ENCODE measurements at regions not wholly inside any gene's neighbourhood (a gene's known extent, or its start where the extent isn't known, plus 50 kb on each side); places are given as distances from the start of the nearest gene placed in this dataset.
"Not testable (repeated sequence)": the region's sequence is repeated elsewhere in the genome, so short reads cannot be mapped to it uniquely, and the experiment has no call there.

DNA sequence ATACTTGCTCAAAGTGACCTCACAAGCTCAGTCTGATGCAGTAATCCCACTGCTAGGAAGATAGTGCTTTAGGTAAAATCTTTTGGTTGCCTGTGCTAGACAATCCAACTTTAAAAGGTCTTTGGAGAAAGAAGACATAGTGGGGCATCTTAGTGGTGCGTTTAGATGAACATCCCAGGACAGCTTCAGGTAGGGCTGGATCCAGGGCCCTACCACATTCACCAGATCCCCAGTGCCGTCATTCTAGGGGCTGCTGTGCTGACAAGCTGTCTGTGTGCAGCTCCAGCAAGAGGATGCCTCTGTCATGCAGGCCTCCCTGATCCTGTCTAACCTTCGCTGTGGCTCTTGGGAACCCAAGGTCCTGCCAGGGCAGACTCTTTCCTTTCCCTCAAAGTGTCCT lies 100.7 kb upstream of the EIF5 start:
- intact Hi-C loops (cut with micrococcal nuclease) = no loop called here
- Histone ChIP-seq H3K36me3 (no peaks in the 10 kb centered on the region), H3K4me1 (peaks cover 9% of the 10 kb centered on the region), H3K27me3 (ENCODE audit: low read depth) (peaks cover 15% of the 10 kb centered on the region), H3K27ac (replicated peaks) (no peak overlapping the region), H3K9me3 (replicated peaks) (peaks cover 7% of the 10 kb centered on the region), H3K4me3 (no peak overlapping the region)
- no peak for DNase-seq
- TF ChIP-seq CTCF (IDR thresholded peaks at IDR 0.05; ENCODE audit: borderline replicate concordance) = no peak

- H3K36me3 ChIP-seq; intact Hi-C loops (cut with micrococcal nuclease); H3K4me3 ChIP-seq; H3K27me3 ChIP-seq (ENCODE audit: low read depth); H3K4me1 ChIP-seq; DNase-seq; H3K27ac ChIP-seq (replicated peaks): not testable (repeated sequence)
- H3K9me3 ChIP-seq (replicated peaks) = peaks cover 22% of the 10 kb centered on the region
Observed at GRCh38 chr14:103234826-103235225, 99.2 kb upstream of the EIF5 start.

DNA sequence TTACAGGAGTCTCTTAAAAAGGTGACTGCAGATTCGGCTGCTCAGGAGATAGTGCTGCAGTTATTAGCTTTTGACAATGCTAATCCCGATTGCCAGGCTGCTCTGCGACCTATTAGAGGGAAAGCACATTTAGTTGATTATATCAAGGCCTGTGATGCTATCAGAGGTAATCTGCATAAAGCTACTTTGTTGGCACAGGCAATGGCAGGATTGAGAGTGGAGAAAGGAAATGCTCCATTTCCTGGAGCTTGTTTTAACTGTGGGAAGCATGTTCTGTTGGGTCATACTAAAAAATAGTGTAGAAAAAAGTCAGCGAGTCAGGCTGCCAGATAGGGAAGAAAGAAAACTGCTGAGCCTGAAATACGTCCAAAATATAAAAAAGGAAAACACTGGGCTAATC lies 98.5 kb upstream of the EIF5 start:
- H3K27me3 ChIP-seq (ENCODE audit: low read depth); DNase-seq; H3K36me3 ChIP-seq; H3K4me3 ChIP-seq; H3K4me1 ChIP-seq; H3K27ac ChIP-seq (replicated peaks); intact Hi-C loops (cut with micrococcal nuclease): not testable (repeated sequence)
- H3K9me3 ChIP-seq (replicated peaks) = peaks cover 22% of the 10 kb centered on the region

DNA sequence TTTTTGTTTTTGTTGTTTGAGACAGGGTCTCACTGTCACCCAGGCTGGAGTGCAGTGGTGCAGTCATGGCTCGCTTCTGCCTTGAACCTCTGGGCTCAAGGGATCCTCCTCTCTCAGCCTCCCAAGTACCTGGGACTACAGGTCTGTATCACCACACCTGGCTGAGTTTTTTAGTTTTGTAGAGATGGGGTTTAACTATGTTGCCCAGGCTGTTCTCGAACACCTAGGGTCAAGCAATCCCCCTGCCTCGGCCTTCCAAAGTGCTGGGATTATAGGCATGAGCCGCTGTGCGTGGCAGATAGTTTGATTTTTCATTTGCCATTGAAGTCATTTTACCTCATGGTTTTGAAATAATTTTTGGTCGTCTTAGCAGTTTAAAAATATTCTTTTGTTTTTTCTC lies 94.3 kb upstream of the EIF5 start:
- intact Hi-C loops (cut with micrococcal nuclease) = no loop called here
- Histone ChIP-seq H3K4me1 (peaks cover 9% of the 10 kb centered on the region), H3K27me3 (ENCODE audit: low read depth) (peaks cover 17% of the 10 kb centered on the region), H3K36me3 (no peaks in the 10 kb centered on the region), H3K9me3 (replicated peaks) (peaks cover 22% of the 10 kb centered on the region), H3K4me3 (no peak overlapping the region), H3K27ac (replicated peaks) (no peak overlapping the region)
- DNase-seq = no peak
- no peak for TF ChIP-seq CTCF (IDR thresholded peaks at IDR 0.05; ENCODE audit: borderline replicate concordance)

DNA sequence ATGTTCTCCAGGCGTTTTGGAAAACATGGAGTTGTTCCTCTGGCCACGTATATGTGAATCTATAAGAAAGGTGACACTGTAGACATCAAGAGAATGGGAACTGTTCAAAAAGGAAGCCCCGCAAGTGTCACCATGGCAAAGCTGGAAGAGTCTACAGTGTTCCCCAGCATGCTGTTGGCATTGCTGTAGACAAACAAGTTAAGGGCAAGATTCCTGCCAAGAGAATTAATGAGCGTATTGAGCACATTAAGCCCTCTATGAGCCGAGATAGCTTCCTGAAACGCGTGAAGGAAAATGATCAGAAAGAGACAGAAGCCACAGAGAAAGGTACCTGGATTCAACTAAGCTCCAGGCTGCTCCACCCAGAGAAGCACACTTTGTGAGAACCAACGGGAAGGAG lies 92.5 kb upstream of the EIF5 start:
- no peak overlapping the region for H3K27ac ChIP-seq (replicated peaks)
- peaks cover 17% of the 10 kb centered on the region for H3K27me3 ChIP-seq (ENCODE audit: low read depth)
- H3K9me3 ChIP-seq (replicated peaks) = peaks cover 22% of the 10 kb centered on the region
- intact Hi-C loops (cut with micrococcal nuclease) = no loop called here
- TF ChIP-seq CTCF (IDR thresholded peaks at IDR 0.05; ENCODE audit: borderline replicate concordance) = no peak
- H3K4me1 ChIP-seq = no peaks in the 10 kb centered on the region
- no peak for DNase-seq
- no peak overlapping the region for H3K4me3 ChIP-seq
- no peaks in the 10 kb centered on the region for H3K36me3 ChIP-seq

DNA sequence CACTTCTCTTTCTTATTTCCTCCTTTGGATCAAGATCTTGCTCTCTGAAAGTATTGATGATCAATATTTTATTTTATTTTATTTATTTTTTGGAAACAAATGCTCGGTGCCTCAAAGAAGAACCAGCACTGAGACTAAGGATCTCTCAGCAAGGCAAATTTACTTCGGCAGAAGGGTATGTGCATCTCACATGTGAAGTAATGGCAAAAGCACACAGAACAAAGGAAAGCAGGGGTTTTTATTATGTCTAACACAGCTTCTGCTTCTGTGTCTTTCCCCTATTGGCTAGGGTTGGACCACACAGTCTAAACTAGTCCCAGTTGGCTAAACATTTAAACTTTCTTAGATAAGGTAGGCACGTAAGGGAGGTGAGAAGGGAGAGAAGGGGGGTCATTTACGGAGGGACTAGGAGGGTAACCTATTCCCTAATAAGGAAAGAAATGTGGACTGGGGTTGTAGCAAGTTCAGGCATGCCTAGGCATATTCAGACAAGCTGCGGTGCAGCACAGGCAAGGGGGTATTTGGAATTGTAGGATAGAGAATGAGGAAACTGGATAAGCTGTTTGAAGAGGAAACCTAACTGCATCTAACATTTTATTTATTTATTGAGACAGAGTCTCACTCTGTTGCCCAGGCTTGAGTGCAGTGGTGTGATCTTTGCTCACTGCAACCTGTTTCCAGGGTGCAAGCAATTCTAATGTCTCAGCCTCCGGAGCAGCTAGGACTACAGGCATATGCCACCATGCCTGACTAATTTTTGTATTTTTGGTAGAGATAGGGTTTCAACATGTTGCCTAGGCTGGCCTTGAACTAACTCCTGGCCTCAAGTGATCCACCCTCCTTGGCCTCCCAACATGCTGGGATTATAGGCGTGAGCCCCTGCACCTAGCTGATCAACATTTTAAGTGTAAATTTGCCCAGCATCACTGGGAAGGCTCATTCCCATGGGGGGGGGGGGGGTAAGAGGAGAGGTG lies 90.0 kb upstream of the EIF5 start:
- DNase-seq = no peak
- Histone ChIP-seq H3K4me1 (no peaks in the 10 kb centered on the region), H3K27me3 (ENCODE audit: low read depth) (peaks cover 17% of the 10 kb centered on the region), H3K4me3 (no peak overlapping the region), H3K9me3 (replicated peaks) (peaks cover 8% of the 10 kb centered on the region), H3K27ac (replicated peaks) (no peak overlapping the region), H3K36me3 (no peaks in the 10 kb centered on the region)
- intact Hi-C loops (cut with micrococcal nuclease) = no loop called here
- no peak for TF ChIP-seq CTCF (IDR thresholded peaks at IDR 0.05; ENCODE audit: borderline replicate concordance)

DNA sequence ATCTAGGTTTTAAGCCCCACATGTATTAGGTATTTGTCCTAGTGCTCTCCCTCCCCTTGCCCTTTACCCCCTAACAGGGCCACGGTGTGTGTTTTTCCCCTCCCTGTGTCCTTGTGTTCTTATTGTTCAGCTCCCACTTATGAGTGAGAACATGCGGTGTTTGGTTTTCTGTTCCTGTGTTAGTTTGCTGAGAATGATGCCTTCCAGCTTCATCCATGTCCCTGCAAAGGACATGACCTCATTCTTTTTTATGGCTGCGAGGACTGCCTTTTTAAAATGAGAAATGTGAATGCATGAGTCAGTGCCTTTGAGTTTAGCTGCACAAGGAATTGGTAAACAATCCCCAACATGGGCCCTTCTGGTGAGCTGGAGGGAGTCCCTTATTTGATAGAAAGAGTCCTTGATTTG lies 88.4 kb upstream of the EIF5 start:
- H3K4me3 ChIP-seq; H3K4me1 ChIP-seq; DNase-seq; intact Hi-C loops (cut with micrococcal nuclease); H3K36me3 ChIP-seq; H3K9me3 ChIP-seq (replicated peaks); H3K27ac ChIP-seq (replicated peaks): not testable (repeated sequence)
- peaks cover 20% of the 10 kb centered on the region for H3K27me3 ChIP-seq (ENCODE audit: low read depth)

Measured in left ventricle myocardium inferior (tissue), 1 donor.